Urinary bladder (tissue), 3 donors: ENCODE measurements at regions not wholly inside any gene's neighbourhood (a gene's known extent, or its start where the extent isn't known, plus 50 kb on each side); places are given as distances from the start of the nearest gene placed in this dataset.
"Not testable (repeated sequence)": the region's sequence is repeated elsewhere in the genome, so short reads cannot be mapped to it uniquely, and the experiment has no call there.

Source experiments
- DNase-seq: peaks from one replicate; pipeline ENCODE4 v3.0.0-alpha.2; 2015; ENCODE audit errors: extremely low spot score
- H3K27ac ChIP-seq: one replicate; pipeline ENCODE4 v1.5.1; 2013; ENCODE audit warnings: low read depth, mild to moderate bottlenecking, moderate library complexity
- H3K36me3 ChIP-seq: one replicate; pipeline ENCODE4 v1.6.1; 2013; ENCODE audit warnings: mild to moderate bottlenecking, moderate library complexity; ENCODE audit not compliant: insufficient read depth
- H3K4me1 ChIP-seq: one replicate; pipeline ENCODE4 v1.6.1; 2013; ENCODE audit warnings: mild to moderate bottlenecking, moderate library complexity; ENCODE audit not compliant: insufficient read depth
- H3K4me3 ChIP-seq: one replicate; pipeline ENCODE4 v1.5.1; 2013; ENCODE audit warnings: low read depth, low read length
- WGBS: extraction: QIAGEN DNeasy Blood & Tissue Kit; methylation state at CpG from one replicate; pipeline ENCODE4 v1.1.7; 2013; 5-methylcytosine and 5-hydroxymethylcytosine counted together
- donor health status: healthy with polysubstance abuse.
- donor health status: healthy.

GRCh38 chr14:34097644-34098043, 146.8 kb upstream of the EGLN3 start:
- Histone ChIP-seq H3K27ac (no peak overlapping the region), H3K4me1 (no peaks in the 10 kb centered on the region), H3K4me3 (no peak overlapping the region), H3K36me3 (no peaks in the 10 kb centered on the region)
- no peak for DNase-seq
- 97% methylated on average over 9 of the region's 9 CpGs for WGBS

- DNase-seq, result no peak
- H3K36me3 ChIP-seq, result no peaks in the 10 kb centered on the region
- no peaks in the 10 kb centered on the region for H3K4me1 ChIP-seq
- no peak overlapping the region for H3K4me3 ChIP-seq
- H3K27ac ChIP-seq, result no peak overlapping the region
Observed at GRCh38 chr14:34094384-34094783, 143.5 kb upstream of the EGLN3 start.

DNA sequence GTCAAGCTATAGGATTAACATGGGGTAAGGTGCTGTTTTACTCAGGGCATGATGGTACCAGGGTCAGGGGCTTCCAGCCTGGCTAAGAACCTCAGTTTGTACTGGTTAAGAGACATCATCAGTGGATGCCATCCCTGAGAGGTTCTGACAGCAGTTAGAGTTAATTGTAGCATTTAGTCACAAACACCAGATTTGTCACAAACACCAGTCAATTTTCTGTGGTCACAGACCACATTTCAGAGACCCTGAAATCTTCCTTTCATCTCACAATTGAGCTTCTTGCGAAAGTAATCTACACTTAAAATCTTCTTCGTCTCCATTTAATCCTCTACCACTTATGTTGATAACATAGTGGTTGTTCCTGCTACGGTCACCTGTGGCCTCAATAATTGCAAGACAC, 143.0 kb upstream of the EGLN3 start:
- DNase-seq, result no peak
- no peak overlapping the region for H3K4me3 ChIP-seq
- H3K4me1 ChIP-seq, result no peaks in the 10 kb centered on the region
- 89% methylated on average over 3 of the region's 3 CpGs for WGBS
- H3K27ac ChIP-seq, result no peak overlapping the region
- H3K36me3 ChIP-seq, result no peaks in the 10 kb centered on the region

DNA sequence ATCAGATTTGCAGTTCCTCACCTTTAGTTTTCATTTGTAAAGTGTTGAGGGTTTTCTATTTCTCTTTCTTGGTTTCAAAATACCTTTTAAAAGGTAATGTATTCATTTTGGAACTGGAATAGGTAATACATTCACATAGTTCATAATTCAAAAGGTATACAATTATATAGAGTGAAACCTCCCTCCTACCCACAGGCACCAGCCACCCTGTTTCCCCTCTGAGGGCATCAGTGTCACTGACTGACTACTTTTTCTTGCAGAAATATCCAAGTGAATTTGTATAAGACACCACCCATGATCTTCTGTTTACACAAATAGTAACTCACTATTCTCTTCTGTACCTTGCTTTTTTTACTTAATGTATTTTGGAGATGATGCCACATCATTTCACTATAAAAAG, 139.6 kb upstream of the EGLN3 start:
- no peaks in the 10 kb centered on the region for H3K4me1 ChIP-seq

DNA sequence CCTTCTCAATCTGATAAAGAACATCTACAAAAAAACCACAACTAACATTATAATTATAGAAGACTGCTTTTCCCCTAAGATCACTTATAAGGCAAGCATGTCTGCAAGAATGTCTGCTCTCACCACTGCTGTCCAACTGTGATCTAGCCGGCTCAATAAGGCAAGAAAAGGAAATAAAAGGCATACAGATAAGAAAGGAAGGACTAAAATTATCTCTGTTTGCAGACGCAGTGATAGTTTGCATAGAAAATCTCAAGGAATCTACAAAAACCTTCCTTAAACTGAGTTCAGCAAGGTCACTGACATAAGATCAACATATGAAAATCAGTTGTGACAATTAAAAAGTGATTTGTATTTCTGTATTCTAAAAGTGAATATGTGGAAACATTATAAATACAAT, 138.0 kb upstream of the EGLN3 start:
- no peaks in the 10 kb centered on the region for H3K4me1 ChIP-seq
- H3K4me3 ChIP-seq, result no peak overlapping the region
- H3K27ac ChIP-seq, result no peak overlapping the region
- 50% methylated on average over 2 of the region's 2 CpGs for WGBS
- no peaks in the 10 kb centered on the region for H3K36me3 ChIP-seq
- DNase-seq, result no peak

More for the DNA sequence above, 139.6 kb upstream of the EGLN3 start:
- Histone ChIP-seq H3K36me3 (no peaks in the 10 kb centered on the region), H3K4me3 (no peak overlapping the region), H3K27ac (no peak overlapping the region)
- DNase-seq, result no peak

GRCh38 chr14:34087571-34087970, 136.7 kb upstream of the EGLN3 start:
- H3K4me1 ChIP-seq, result no peaks in the 10 kb centered on the region
- no peak overlapping the region for H3K27ac ChIP-seq
- no peaks in the 10 kb centered on the region for H3K36me3 ChIP-seq
- DNase-seq, result no peak
- 97% methylated on average over 3 of the region's 3 CpGs for WGBS
- no peak overlapping the region for H3K4me3 ChIP-seq

GRCh38 chr14:34086223-34086757, 135.4 kb upstream of the EGLN3 start:
- H3K4me1 ChIP-seq, result no peaks in the 10 kb centered on the region
- no peak overlapping the region for H3K27ac ChIP-seq
- no peaks in the 10 kb centered on the region for H3K36me3 ChIP-seq
- WGBS, result 98% methylated on average over 2 of the region's 2 CpGs
- no peak for DNase-seq
- no peak overlapping the region for H3K4me3 ChIP-seq

DNA sequence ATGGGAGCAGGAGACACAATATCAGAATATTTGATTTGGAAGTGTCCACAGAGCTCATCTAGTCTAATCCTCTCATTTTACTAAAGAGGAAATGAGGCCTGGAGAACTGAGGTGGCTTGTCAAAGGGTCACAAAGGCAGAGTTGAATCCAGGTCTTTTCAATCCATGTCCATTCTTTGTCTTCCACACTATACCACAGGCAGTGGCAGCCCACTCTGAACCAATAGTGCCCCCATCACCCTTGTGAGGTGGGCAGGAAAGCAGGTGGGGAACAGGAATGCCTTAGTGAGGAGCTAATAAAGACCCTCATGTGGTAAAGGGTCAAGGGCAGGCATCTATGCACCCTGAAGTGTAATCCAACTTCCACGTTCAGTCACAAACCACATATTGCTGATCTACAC, 134.8 kb upstream of the EGLN3 start:
- no peaks in the 10 kb centered on the region for H3K4me1 ChIP-seq
- H3K36me3 ChIP-seq, result no peaks in the 10 kb centered on the region
- no peak overlapping the region for H3K27ac ChIP-seq
- WGBS, result 96% methylated on average over 1 of the region's 1 CpG
- no peak overlapping the region for H3K4me3 ChIP-seq
- DNase-seq, result no peak

- WGBS, result 34% methylated on average over 6 of the region's 6 CpGs
- Histone ChIP-seq H3K4me1 (no peaks in the 10 kb centered on the region), H3K27ac (no peak overlapping the region), H3K4me3 (no peak overlapping the region), H3K36me3 (no peaks in the 10 kb centered on the region)
- no peak for DNase-seq
Observed at GRCh38 chr14:34081576-34082136, 130.8 kb upstream of the EGLN3 start.

- H3K4me3 ChIP-seq, result no peak overlapping the region
- DNase-seq, result no peak
- 48% methylated on average over 7 of the region's 7 CpGs for WGBS
- H3K27ac ChIP-seq, result no peak overlapping the region
- H3K36me3 ChIP-seq, result no peaks in the 10 kb centered on the region
- H3K4me1 ChIP-seq, result no peaks in the 10 kb centered on the region
Observed at GRCh38 chr14:34081101-34081575, 130.3 kb upstream of the EGLN3 start.

GRCh38 chr14:34079643-34080042, 128.8 kb upstream of the EGLN3 start:
- 98% methylated on average over 2 of the region's 4 CpGs for WGBS
- H3K36me3 ChIP-seq, H3K4me1 ChIP-seq, H3K4me3 ChIP-seq, DNase-seq, H3K27ac ChIP-seq: not testable (repeated sequence)

- Histone ChIP-seq H3K27ac (no peak overlapping the region), H3K4me3 (no peak overlapping the region), H3K4me1 (no peaks in the 10 kb centered on the region), H3K36me3 (no peaks in the 10 kb centered on the region)
- no peak for DNase-seq
- WGBS, result 83% methylated on average over 12 of the region's 12 CpGs
Observed at GRCh38 chr14:34078117-34078743, 127.4 kb upstream of the EGLN3 start.

DNA sequence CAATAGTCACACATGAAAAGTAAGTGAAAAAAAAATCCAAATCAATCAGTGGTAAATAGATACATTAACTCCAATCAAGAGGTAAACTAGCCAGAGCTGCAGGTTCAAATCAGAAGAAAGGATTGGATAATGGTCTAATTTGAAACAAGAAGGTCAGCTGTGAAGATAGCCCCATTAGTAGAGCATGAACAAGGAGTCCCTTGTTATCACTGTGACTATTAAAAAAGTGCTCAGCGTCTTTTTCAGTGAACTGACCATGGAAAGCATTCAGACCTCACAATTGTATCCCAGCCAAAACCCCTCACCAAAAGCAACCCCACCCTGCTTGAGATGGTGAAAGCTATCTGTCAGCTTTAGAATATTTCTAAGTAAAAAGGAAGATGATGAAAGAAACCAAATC, 125.0 kb upstream of the EGLN3 start:
- Histone ChIP-seq H3K4me1 (no peaks in the 10 kb centered on the region), H3K27ac (no peak overlapping the region), H3K36me3 (no peaks in the 10 kb centered on the region), H3K4me3 (no peak overlapping the region)
- WGBS, result 76% methylated on average over 1 of the region's 1 CpG
- no peak for DNase-seq

GRCh38 chr14:34075042-34075744, 124.3 kb upstream of the EGLN3 start:
- Histone ChIP-seq H3K4me3 (no peak overlapping the region), H3K27ac (no peak overlapping the region), H3K36me3 (no peaks in the 10 kb centered on the region), H3K4me1 (no peaks in the 10 kb centered on the region)
- WGBS, result 74% methylated on average over 3 of the region's 3 CpGs
- no peak for DNase-seq
